PC-9 (cell line): ENCODE measurements at regions not wholly inside any gene's neighbourhood (a gene's known extent, or its start where the extent isn't known, plus 50 kb on each side); places are given as distances from the start of the nearest gene placed in this dataset.

Experiments used
- BruUV-seq: library from RNA; stranded (reverse); fragments of 400-500 nt; replicated peaks from 2 replicates; lab custom pipeline; 2021; lab: Mats Ljungman, UMichigan
- CTCF ChIA-PET: fragments of 300-600 bp; sonication (Branson Sonifier 250); formaldehyde crosslinking; loops from one replicate; lab custom pipeline; 2022; ENCODE audit warnings: antibody characterized with exemption; lab: Charles Lee
- POLR2A ChIA-PET: fragments of 300-600 bp; sonication (Branson Sonifier 250); formaldehyde crosslinking; loops from one replicate; lab custom pipeline; 2022; ENCODE audit warnings: antibody characterized with exemption; ENCODE audit not compliant: unreplicated experiment; lab: Charles Lee
- DNase-seq, 2 experiments: peaks; one replicate each; pipeline versions ENCODE4 v3.0.0 to v3.0.0-alpha.2; 2015 to 2022; ENCODE audit warnings: mixed read lengths in 1 of 2
- H2AFZ ChIP-seq: fragments of 200-600 bp; sonication (generic); 2 replicates; pipeline ENCODE4 v1.8.1; 2017; ENCODE audit warnings: antibody characterized with exemption
- H3F3A ChIP-seq: fragments of 200-600 bp; sonication (generic); 2 replicates; pipeline ENCODE4 v1.8.1; 2017; ENCODE audit warnings: antibody characterized with exemption, mild to moderate bottlenecking, low read depth; ENCODE audit not compliant: insufficient read depth
- H3K27ac ChIP-seq: fragments of 200-600 bp; sonication (generic); 2 replicates; pipeline ENCODE4 v1.6.1; 2016; ENCODE audit warnings: mixed run types
- H3K27me3 ChIP-seq: fragments of 200-600 bp; sonication (generic); 2 replicates; pipeline ENCODE4 v1.6.1; 2016; ENCODE audit warnings: low read depth, mixed run types; ENCODE audit not compliant: insufficient read depth
- H3K36me3 ChIP-seq: fragments of 200-600 bp; sonication (generic); 2 replicates; pipeline ENCODE4 v1.6.1; 2016; ENCODE audit warnings: low read depth, mixed run types
- H3K4me1 ChIP-seq: fragments of 200-600 bp; sonication (generic); replicated peaks from 2 replicates; pipeline ENCODE4 v1.6.1; 2016; ENCODE audit warnings: mixed run types; ENCODE audit not compliant: insufficient read depth
- H3K4me2 ChIP-seq: fragments of 200-600 bp; sonication (generic); 2 replicates; pipeline ENCODE4 v1.6.1; 2017; ENCODE audit warnings: mixed run types
- H3K4me3 ChIP-seq: fragments of 200-600 bp; sonication (generic); 2 replicates; pipeline ENCODE4 v1.6.1; 2016; ENCODE audit warnings: mixed run types
- H3K79me2 ChIP-seq: fragments of 200-600 bp; sonication (generic); 2 replicates; pipeline ENCODE4 v1.6.1; 2017; ENCODE audit warnings: low read depth, mixed run types
- H3K9me2 ChIP-seq: fragments of 200-600 bp; sonication (generic); 2 replicates; pipeline ENCODE4 v1.8.1; 2017; ENCODE audit warnings: mild to moderate bottlenecking; ENCODE audit not compliant: insufficient read depth
- H3K9me3 ChIP-seq: fragments of 200-600 bp; sonication (generic); 2 replicates; pipeline ENCODE4 v1.8.1; 2016; ENCODE audit warnings: low read depth; ENCODE audit not compliant: insufficient read depth
- H4K20me1 ChIP-seq: fragments of 200-600 bp; sonication (generic); 2 replicates; pipeline ENCODE4 v1.8.1; 2017; ENCODE audit not compliant: insufficient read depth
- EZH2 ChIP-seq: fragments of 200-600 bp; sonication (generic); IDR thresholded peaks from 2 replicates; pipeline ENCODE4 v1.8.0; 2017; ENCODE audit warnings: antibody characterized with exemption, low read depth
- intact Hi-C: fragments of 100-400 bp; cut with micrococcal nuclease; formaldehyde crosslinking; loops from one replicate; pipeline ENCODE4 v1.10.0; 2022; ENCODE audit not compliant: unreplicated experiment
- TF ChIP-seq, protein P1 (sequence below): fragments of 200-600 bp; sonication (generic); conservative IDR thresholded peaks from 2 replicates; pipeline ENCODE4 v1.6.1; 2017; ENCODE audit warnings: mixed run types, antibody characterized with exemption, mild to moderate bottlenecking, moderate library complexity

DNA sequence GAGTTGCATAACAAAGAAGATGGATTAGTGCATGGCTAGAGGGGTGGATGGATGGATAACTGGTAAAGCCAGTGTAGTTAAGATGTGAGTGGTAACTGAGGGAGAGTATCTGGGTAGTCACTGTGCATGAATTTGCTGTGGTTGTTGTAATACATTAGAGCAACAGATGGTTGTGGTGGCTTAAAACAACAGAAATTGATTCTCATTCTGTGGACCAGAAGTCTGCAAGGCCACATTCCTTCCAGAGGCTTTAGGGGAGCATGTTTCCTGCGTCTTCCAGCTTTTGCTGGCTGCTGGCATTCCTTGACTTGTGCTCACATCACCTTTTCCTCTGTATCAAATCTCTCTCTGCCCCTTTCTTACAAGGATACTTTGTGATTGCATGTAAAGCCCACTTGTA lies 155.4 kb downstream of the ASB1 start:
- Histone ChIP-seq H3K9me2 (no peaks in the 10 kb centered on the region), H3K4me1 (no peaks in the 10 kb centered on the region), H3F3A (no peaks in the 10 kb centered on the region), H2AFZ (no peak overlapping the region), H3K79me2 (no peaks in the 10 kb centered on the region), H3K9me3 (no peaks in the 10 kb centered on the region), H3K27ac (no peak overlapping the region), H3K4me3 (no peak overlapping the region), H3K4me2 (no peak overlapping the region), H4K20me1 (no peaks in the 10 kb centered on the region), H3K27me3 (peaks cover 82% of the 10 kb centered on the region), H3K36me3 (no peaks in the 10 kb centered on the region)
- no TSS peak for BruUV-seq
- intact Hi-C loops = no loop called here
- POLR2A ChIA-PET = interaction anchor here (0.6 kb wide), 1 partner anchor 305 kb away, joined by 8 read pairs; no protein-coding TSS in a partner anchor
- TF ChIP-seq EZH2 = no peak
- TF ChIP-seq, protein P1, sequence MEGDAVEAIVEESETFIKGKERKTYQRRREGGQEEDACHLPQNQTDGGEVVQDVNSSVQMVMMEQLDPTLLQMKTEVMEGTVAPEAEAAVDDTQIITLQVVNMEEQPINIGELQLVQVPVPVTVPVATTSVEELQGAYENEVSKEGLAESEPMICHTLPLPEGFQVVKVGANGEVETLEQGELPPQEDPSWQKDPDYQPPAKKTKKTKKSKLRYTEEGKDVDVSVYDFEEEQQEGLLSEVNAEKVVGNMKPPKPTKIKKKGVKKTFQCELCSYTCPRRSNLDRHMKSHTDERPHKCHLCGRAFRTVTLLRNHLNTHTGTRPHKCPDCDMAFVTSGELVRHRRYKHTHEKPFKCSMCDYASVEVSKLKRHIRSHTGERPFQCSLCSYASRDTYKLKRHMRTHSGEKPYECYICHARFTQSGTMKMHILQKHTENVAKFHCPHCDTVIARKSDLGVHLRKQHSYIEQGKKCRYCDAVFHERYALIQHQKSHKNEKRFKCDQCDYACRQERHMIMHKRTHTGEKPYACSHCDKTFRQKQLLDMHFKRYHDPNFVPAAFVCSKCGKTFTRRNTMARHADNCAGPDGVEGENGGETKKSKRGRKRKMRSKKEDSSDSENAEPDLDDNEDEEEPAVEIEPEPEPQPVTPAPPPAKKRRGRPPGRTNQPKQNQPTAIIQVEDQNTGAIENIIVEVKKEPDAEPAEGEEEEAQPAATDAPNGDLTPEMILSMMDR = no peak
- CTCF ChIA-PET = no interaction called here
- no peak for DNase-seq

DNA sequence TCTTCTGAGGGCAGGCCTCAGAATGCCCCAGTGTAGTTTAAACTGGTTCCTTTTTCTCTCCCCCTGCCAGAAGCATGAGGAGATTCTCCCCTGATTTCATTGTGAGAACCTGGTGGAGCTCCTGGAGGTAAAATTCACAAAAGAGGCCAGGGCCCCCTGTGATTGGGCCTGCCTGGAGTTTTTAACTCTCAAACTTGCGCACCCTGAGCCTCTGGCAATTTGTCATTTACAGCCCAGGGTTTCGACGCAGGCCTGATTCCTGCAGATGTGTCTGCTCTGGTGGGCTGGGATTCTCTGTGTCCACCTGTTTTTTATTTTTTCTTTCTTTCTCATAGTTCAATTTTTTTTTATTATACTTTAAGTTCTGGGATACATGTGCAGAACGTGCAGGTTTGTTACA lies 157.9 kb downstream of the ASB1 start:
- DNase-seq = no peak
- TF ChIP-seq EZH2 = no peak
- TF ChIP-seq, protein P1 = no peak
- CTCF ChIA-PET = no interaction called here
- Histone ChIP-seq H3F3A (no peaks in the 10 kb centered on the region), H3K27me3 (peaks cover 84% of the 10 kb centered on the region), H4K20me1 (no peaks in the 10 kb centered on the region), H3K4me3 (no peak overlapping the region), H3K9me2 (no peaks in the 10 kb centered on the region), H3K4me1 (no peaks in the 10 kb centered on the region), H3K27ac (no peak overlapping the region), H3K79me2 (no peaks in the 10 kb centered on the region), H3K9me3 (no peaks in the 10 kb centered on the region), H3K4me2 (no peak overlapping the region), H2AFZ (no peak overlapping the region), H3K36me3 (no peaks in the 10 kb centered on the region)
- BruUV-seq = no TSS peak
- POLR2A ChIA-PET = no interaction called here
- intact Hi-C loops = no loop called here

DNA sequence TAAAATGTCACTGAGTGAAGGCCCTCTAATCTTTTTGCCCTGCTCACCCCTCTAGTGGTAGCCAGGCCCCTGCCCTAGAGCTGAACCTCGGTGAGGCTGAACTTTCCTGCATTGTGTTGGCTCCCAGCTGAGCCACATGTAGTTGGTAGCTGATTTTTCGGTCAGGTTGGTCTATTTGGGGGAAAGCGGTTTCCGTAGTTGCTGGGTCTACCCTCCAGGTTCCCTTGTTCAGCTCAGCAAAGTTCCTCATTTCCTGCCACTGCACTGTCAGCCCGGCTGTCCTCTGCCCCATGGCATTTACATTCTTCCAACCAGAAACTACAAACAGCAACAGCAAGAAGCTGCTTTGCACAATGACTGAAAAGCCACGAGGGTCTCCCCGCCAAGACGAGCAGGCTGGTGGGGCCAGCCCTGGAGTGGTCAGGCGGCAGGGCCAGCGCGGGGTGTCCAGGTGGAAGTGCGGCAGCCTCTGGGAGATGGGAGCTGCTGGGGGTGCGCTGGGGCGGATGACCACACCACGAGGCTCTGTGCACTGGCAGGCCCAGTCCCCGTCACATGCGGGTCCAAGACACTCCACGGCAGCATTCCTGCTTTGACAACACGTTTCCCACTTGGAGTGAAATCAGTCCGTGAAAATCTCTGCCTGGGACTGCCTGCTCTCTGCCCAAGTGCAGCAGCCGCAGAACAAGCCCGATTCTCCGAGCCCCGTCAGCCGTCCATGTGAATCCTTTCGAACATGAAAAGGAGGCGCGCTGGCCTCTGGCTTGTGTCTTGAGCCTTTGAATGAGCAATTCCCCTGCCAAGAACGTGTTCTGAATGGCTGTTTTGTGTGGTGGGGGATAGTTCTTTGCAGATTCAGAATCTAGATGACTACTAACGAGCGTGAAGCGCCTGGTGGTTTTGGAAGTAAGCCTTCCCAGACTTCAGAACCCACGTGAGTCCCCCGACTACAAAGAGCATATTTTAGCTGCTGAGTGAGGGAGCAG lies 159.4 kb downstream of the ASB1 start:
- TF ChIP-seq EZH2 = no peak
- TF ChIP-seq, protein P1 = no peak
- POLR2A ChIA-PET = no interaction called here

More for the DNA sequence above, 159.4 kb downstream of the ASB1 start:
- no peak for DNase-seq
- Histone ChIP-seq H3K4me3 (no peak overlapping the region), H3K4me1 (no peaks in the 10 kb centered on the region), H3K27ac (no peak overlapping the region), H3K9me2 (no peaks in the 10 kb centered on the region), H3K9me3 (no peaks in the 10 kb centered on the region), H4K20me1 (no peaks in the 10 kb centered on the region), H3K36me3 (no peaks in the 10 kb centered on the region), H2AFZ (no peak overlapping the region), H3K27me3 (peaks cover 78% of the 10 kb centered on the region), H3F3A (no peaks in the 10 kb centered on the region), H3K4me2 (no peak overlapping the region), H3K79me2 (no peaks in the 10 kb centered on the region)
- no TSS peak for BruUV-seq
- intact Hi-C loops = no loop called here
- CTCF ChIA-PET = no interaction called here
